Duodenal mucosa (tissue), 2 donors: ENCODE measurements at regions not wholly inside any gene's neighbourhood (a gene's known extent, or its start where the extent isn't known, plus 50 kb on each side); places are given as distances from the start of the nearest gene placed in this dataset.

Experiments
- H3K27ac ChIP-seq: one replicate; pipeline ENCODE4 v1.7.0; 2013; ENCODE audit warnings: low read depth, low read length
- H3K27me3 ChIP-seq, 2 donors: one replicate each; pipeline ENCODE4 v1.7.0; 2013; ENCODE audit warnings: low read length in 2 of 2, control low read depth in 1 of 2; ENCODE audit not compliant: insufficient read depth in 2 of 2, control insufficient read depth in 1 of 2
- H3K36me3 ChIP-seq, 2 donors: one replicate each; pipeline ENCODE4 v1.7.0; 2013; ENCODE audit warnings: low read length in 2 of 2, control low read depth in 1 of 2; ENCODE audit not compliant: insufficient read depth in 2 of 2, control insufficient read depth in 1 of 2
- H3K4me1 ChIP-seq, 2 donors: one replicate each; pipeline ENCODE4 v1.7.0; 2013; ENCODE audit warnings: low read length in 2 of 2, control low read depth in 1 of 2; ENCODE audit not compliant: insufficient read depth in 2 of 2, control insufficient read depth in 1 of 2
- H3K4me3 ChIP-seq, 2 donors: one replicate each; pipeline ENCODE4 v1.7.0; 2013; ENCODE audit warnings: low read length in 2 of 2, low read depth in 1 of 2
- H3K9ac ChIP-seq, 2 donors: one replicate each; pipeline ENCODE4 v1.7.0; 2013; ENCODE audit warnings: low read length in 2 of 2, low read depth in 1 of 2
- H3K9me3 ChIP-seq, 2 donors: one replicate each; pipeline ENCODE4 v1.7.0; 2013; ENCODE audit warnings: low read length in 2 of 2, control low read depth in 1 of 2; ENCODE audit not compliant: control insufficient read depth in 1 of 2

DNA sequence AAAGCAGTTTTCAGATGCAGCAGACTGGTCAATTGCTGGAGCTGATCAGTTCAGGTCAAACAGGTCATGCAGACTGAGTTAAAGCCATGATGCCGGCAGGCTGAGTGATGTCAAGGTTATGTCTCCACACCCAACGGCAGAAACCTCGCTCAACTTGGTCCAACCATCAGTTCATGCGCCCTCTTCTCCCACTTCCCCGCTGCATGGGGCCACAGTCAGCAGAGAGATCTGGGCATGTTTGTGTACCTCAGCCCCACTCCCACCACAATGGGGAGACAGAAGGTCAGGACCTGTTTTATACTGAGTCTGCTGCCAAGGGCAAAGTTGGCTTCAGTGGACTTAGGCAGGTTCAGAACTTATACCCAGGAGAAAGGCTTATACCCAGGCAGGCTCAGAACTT, 118.7 kb downstream of the TRIM29 start:
- no peak overlapping the region for H3K9ac ChIP-seq
- H3K27me3 ChIP-seq, result peaks cover 6 to 13% of the 10 kb centered on the region in 2 donors
- no peaks in the 10 kb centered on the region for H3K9me3 ChIP-seq

DNA sequence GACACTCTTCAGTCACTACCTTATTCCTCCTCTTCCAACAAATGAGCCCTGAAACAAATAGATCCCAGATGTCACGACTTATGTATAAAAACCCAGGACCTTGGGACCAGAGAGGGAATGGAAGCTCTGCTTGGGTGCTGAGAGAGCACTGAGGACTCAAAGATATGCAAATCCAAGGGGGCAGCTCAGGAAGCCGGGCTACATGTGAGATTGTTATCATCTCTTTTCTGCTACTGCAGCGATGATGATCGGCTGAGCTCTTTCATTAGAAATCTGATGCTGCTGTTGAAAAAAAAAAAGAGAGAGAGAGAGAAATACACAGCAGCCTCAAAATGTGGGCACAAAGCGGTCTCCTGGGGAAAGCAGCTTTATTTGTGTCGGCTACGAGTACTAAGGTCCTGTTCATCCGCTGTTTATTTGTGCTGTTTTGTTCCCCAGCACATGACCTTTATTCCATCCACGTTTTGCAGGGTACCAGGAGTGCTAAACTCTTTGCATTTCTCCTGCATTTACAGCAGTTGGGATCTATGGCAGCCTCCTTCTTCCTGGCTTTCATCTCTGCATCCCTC, 120.2 kb downstream of the TRIM29 start:
- H3K36me3 ChIP-seq, result no peaks in the 10 kb centered on the region
- no peak overlapping the region for H3K9ac ChIP-seq
- no peaks in the 10 kb centered on the region for H3K9me3 ChIP-seq
- H3K27me3 ChIP-seq, result peaks cover 6 to 11% of the 10 kb centered on the region in 2 donors
- no peak overlapping the region for H3K4me3 ChIP-seq
- peaks cover 0 to 6% of the 10 kb centered on the region in 2 donors for H3K4me1 ChIP-seq
- H3K27ac ChIP-seq, result no peak overlapping the region

More for the DNA sequence above, 118.7 kb downstream of the TRIM29 start:
- Histone ChIP-seq H3K27ac (no peak overlapping the region), H3K4me3 (no peak overlapping the region), H3K4me1 (no peaks in the 10 kb centered on the region), H3K36me3 (no peaks in the 10 kb centered on the region)

GRCh38 chr11:120013325-120014250, 124.3 kb downstream of the TRIM29 start:
- H3K4me3 ChIP-seq, result no peak overlapping the region
- no peaks in the 10 kb centered on the region for H3K9me3 ChIP-seq
- H3K36me3 ChIP-seq, result no peaks in the 10 kb centered on the region
- peaks cover 0 to 6% of the 10 kb centered on the region in 2 donors for H3K4me1 ChIP-seq
- H3K27me3 ChIP-seq, result peaks cover 6 to 11% of the 10 kb centered on the region in 2 donors
- H3K27ac ChIP-seq, result no peak overlapping the region
- no peak overlapping the region for H3K9ac ChIP-seq

GRCh38 chr11:120012245-120012644, 125.7 kb downstream of the TRIM29 start:
- Histone ChIP-seq H3K4me1 (peaks cover 0 to 6% of the 10 kb centered on the region in 2 donors), H3K36me3 (no peaks in the 10 kb centered on the region), H3K9me3 (no peaks in the 10 kb centered on the region), H3K4me3 (no peak overlapping the region), H3K9ac (no peak overlapping the region), H3K27ac (no peak overlapping the region), H3K27me3 (peaks cover 0 to 5% of the 10 kb centered on the region in 2 donors)

GRCh38 chr11:120011836-120012235, 126.1 kb downstream of the TRIM29 start:
- H3K27ac ChIP-seq, result no peak overlapping the region
- H3K27me3 ChIP-seq, result peaks cover 0 to 5% of the 10 kb centered on the region in 2 donors
- H3K4me1 ChIP-seq, result peaks cover 0 to 6% of the 10 kb centered on the region in 2 donors
- H3K9me3 ChIP-seq, result no peaks in the 10 kb centered on the region
- no peak overlapping the region for H3K4me3 ChIP-seq
- no peaks in the 10 kb centered on the region for H3K36me3 ChIP-seq
- H3K9ac ChIP-seq, result no peak overlapping the region

DNA sequence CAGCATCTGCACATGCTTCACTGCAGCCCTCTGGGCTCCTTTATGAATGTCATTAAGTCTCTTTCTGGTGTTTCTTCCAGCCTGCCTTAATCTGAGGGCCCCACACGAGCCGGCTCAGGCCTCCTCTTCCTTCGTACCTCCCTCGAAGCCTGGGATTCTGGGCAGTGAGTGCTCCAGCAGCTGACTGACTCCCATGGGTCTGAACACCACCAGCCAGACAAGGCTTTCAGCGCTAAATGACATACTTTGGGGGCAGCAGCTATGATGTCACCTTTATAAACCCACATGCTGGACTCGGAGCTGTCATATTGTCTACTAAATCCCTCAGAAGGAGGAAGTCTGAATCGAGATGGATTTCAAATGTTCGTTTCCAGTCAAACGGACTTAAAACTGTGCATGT, 127.1 kb downstream of the TRIM29 start:
- Histone ChIP-seq H3K4me1 (peaks cover 0 to 6% of the 10 kb centered on the region in 2 donors), H3K27ac (no peak overlapping the region), H3K9ac (no peak overlapping the region), H3K9me3 (no peaks in the 10 kb centered on the region), H3K4me3 (no peak overlapping the region), H3K36me3 (no peaks in the 10 kb centered on the region), H3K27me3 (peaks cover 0 to 2% of the 10 kb centered on the region in 2 donors)

GRCh38 chr11:120009938-120010337, 128.0 kb downstream of the TRIM29 start:
- no peaks in the 10 kb centered on the region for H3K27me3 ChIP-seq
- H3K36me3 ChIP-seq, result no peaks in the 10 kb centered on the region
- peaks cover 0 to 6% of the 10 kb centered on the region in 2 donors for H3K4me1 ChIP-seq
- no peaks in the 10 kb centered on the region for H3K9me3 ChIP-seq
- H3K4me3 ChIP-seq, result no peak overlapping the region
- H3K27ac ChIP-seq, result no peak overlapping the region
- H3K9ac ChIP-seq, result no peak overlapping the region

GRCh38 chr11:120007144-120007543, 130.8 kb downstream of the TRIM29 start:
- H3K9ac ChIP-seq, result no peak overlapping the region
- H3K4me3 ChIP-seq, result no peak overlapping the region
- H3K36me3 ChIP-seq, result no peaks in the 10 kb centered on the region
- no peak overlapping the region for H3K27ac ChIP-seq
- H3K9me3 ChIP-seq, result no peaks in the 10 kb centered on the region
- no peaks in the 10 kb centered on the region for H3K4me1 ChIP-seq
- H3K27me3 ChIP-seq, result peaks cover 0 to 3% of the 10 kb centered on the region in 2 donors

GRCh38 chr11:120004723-120005122, 133.2 kb downstream of the TRIM29 start:
- peaks cover 0 to 3% of the 10 kb centered on the region in 2 donors for H3K27me3 ChIP-seq
- H3K4me3 ChIP-seq, result no peak overlapping the region
- H3K9ac ChIP-seq, result no peak overlapping the region
- H3K36me3 ChIP-seq, result no peaks in the 10 kb centered on the region
- no peaks in the 10 kb centered on the region for H3K9me3 ChIP-seq
- H3K27ac ChIP-seq, result no peak overlapping the region
- no peaks in the 10 kb centered on the region for H3K4me1 ChIP-seq
